ENCODE measurements at regions not wholly inside any gene's neighbourhood (a gene's known extent, or its start where the extent isn't known, plus 50 kb on each side); places are given as distances from the start of the nearest gene placed in this dataset.
"Not testable (repeated sequence)": the region's sequence is repeated elsewhere in the genome, so short reads cannot be mapped to it uniquely, and the experiment has no call there.

DNA sequence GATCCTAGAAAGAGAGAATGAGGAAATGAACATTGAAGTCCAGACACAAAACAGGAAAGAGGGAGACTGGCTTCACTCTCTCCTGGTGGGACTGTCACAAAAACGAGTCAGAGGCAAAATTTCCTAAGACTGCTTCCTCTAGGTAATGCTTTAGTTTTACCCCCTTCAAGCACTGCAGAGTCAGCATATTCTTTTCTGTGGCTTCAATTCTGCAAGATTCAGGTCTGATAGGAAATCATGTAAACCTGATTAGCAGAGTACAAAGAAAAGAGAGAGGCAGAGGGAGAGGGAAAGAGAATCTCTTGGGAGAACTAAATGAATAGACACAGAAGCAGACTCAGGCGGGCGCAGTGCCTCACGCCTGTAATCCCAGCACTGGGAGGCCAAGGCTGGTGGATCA, 145.7 kb upstream of the VKORC1L1 start:
- TF ChIP-seq CTCF (IDR thresholded peaks at IDR 0.05); POLR2AphosphoS5 (IDR thresholded peaks at IDR 0.05; ENCODE audit: low read depth, low read length); TCF7L2 (IDR thresholded peaks at IDR 0.05; ENCODE audit: low read depth, low read length); SIN3A (IDR thresholded peaks at IDR 0.05; ENCODE audit: borderline replicate concordance, insufficient read depth, low read depth, low read length); REST (IDR thresholded peaks at IDR 0.05; ENCODE audit: insufficient read depth in 1 of 2, low read depth in 2 of 2, low read length in 1 of 2): not testable (repeated sequence)
